ENCODE measurements at regions not wholly inside any gene's neighbourhood (a gene's known extent, or its start where the extent isn't known, plus 50 kb on each side); places are given as distances from the start of the nearest gene placed in this dataset.

GRCh38 chrX:97882306-97882705, 998.6 kb downstream of the RPA4 start:
- TF ChIP-seq POLR2A (IDR thresholded peaks at IDR 0.05), result no peak
- no peak for TF ChIP-seq CTCF (IDR thresholded peaks at IDR 0.05)
- no peak for TF ChIP-seq POLR2AphosphoS5 (IDR thresholded peaks at IDR 0.05)
